H9 (cell line): ENCODE measurements at regions not wholly inside any gene's neighbourhood (a gene's known extent, or its start where the extent isn't known, plus 50 kb on each side); places are given as distances from the start of the nearest gene placed in this dataset.

Experiments
- DNase-seq: peaks from one replicate; pipeline ENCODE4 v3.0.0-alpha.2; 2017
- H2AFZ ChIP-seq: one replicate; pipeline ENCODE4 v1.6.1; 2013; ENCODE audit warnings: mild to moderate bottlenecking, low read length, control low read depth, moderate library complexity
- H2AK5ac ChIP-seq: 2 replicates; pipeline ENCODE4 v1.6.1; 2013; ENCODE audit warnings: low read length, control low read depth, mixed read lengths; ENCODE audit not compliant: insufficient read length
- H2BK120ac ChIP-seq: one replicate; pipeline ENCODE4 v1.6.1; 2013; ENCODE audit warnings: low read depth, mild to moderate bottlenecking, low read length, control low read depth, inconsistent platforms; ENCODE audit not compliant: poor library complexity, severe bottlenecking
- H2BK12ac ChIP-seq: 2 replicates; pipeline ENCODE4 v1.6.1; 2013; ENCODE audit warnings: low read length, control low read depth, mixed read lengths, low read depth; ENCODE audit not compliant: insufficient read length
- H2BK15ac ChIP-seq: 2 replicates; pipeline ENCODE4 v1.6.1; 2013; ENCODE audit warnings: low read depth, low read length, control low read depth
- H2BK20ac ChIP-seq: one replicate; pipeline ENCODE4 v1.6.1; 2013; ENCODE audit warnings: low read depth, mild to moderate bottlenecking, low read length, control low read depth, inconsistent platforms; ENCODE audit not compliant: poor library complexity, severe bottlenecking
- H2BK5ac ChIP-seq: 2 replicates; pipeline ENCODE4 v1.6.1; 2013; ENCODE audit warnings: low read length, control low read depth, mixed read lengths; ENCODE audit not compliant: insufficient read length
- H3K14ac ChIP-seq: 2 replicates; pipeline ENCODE4 v1.6.1; 2013; ENCODE audit warnings: low read length, control low read depth; ENCODE audit not compliant: insufficient read depth
- H3K18ac ChIP-seq: 2 replicates; pipeline ENCODE4 v1.6.1; 2013; ENCODE audit warnings: low read depth, mild to moderate bottlenecking, mixed read lengths, low read length, control low read depth; ENCODE audit not compliant: insufficient read length
- H3K23ac ChIP-seq: 2 replicates; pipeline ENCODE4 v1.6.1; 2013; ENCODE audit warnings: low read length, control low read depth, mixed read lengths, low read depth; ENCODE audit not compliant: insufficient read length
- H3K23me2 ChIP-seq: 2 replicates; pipeline ENCODE4 v1.6.1; 2013; ENCODE audit warnings: low read depth, mild to moderate bottlenecking, mixed read lengths, low read length, control low read depth; ENCODE audit not compliant: insufficient read length, poor library complexity, severe bottlenecking
- H3K27ac ChIP-seq: 2 replicates; pipeline ENCODE4 v1.5.1; 2013; ENCODE audit warnings: low read length, control low read depth, mixed read lengths, low read depth; ENCODE audit not compliant: insufficient read length
- H3K27me3 ChIP-seq: 2 replicates; pipeline ENCODE4 v1.6.1; 2013; ENCODE audit warnings: low read length, control low read depth, inconsistent platforms; ENCODE audit not compliant: insufficient read depth
- H3K4ac ChIP-seq: 2 replicates; pipeline ENCODE4 v1.6.1; 2013; ENCODE audit warnings: low read depth, mild to moderate bottlenecking, control low read depth, inconsistent platforms, low read length, moderate library complexity
- H3K4me1 ChIP-seq: 2 replicates; pipeline ENCODE4 v1.6.1; 2013; ENCODE audit warnings: low read length, control low read depth, inconsistent platforms; ENCODE audit not compliant: insufficient read depth
- H3K4me2 ChIP-seq: 2 replicates; pipeline ENCODE4 v1.6.1; 2013; ENCODE audit warnings: low read length, control low read depth, mixed read lengths; ENCODE audit not compliant: insufficient read length, insufficient read depth
- H3K56ac ChIP-seq: 2 replicates; pipeline ENCODE4 v1.6.1; 2013; ENCODE audit warnings: low read depth, mild to moderate bottlenecking, mixed read lengths, low read length, control low read depth; ENCODE audit not compliant: insufficient read length
- H3K79me1 ChIP-seq: 2 replicates; pipeline ENCODE4 v1.6.1; 2013; ENCODE audit warnings: low read depth, mild to moderate bottlenecking, moderate library complexity, low read length, control low read depth, inconsistent platforms; ENCODE audit not compliant: insufficient read depth, poor library complexity, severe bottlenecking
- H3K79me2 ChIP-seq: 2 replicates; pipeline ENCODE4 v1.6.1; 2013; ENCODE audit warnings: low read length, control low read depth, inconsistent platforms; ENCODE audit not compliant: insufficient read depth
- H3K9ac ChIP-seq: 2 replicates; pipeline ENCODE4 v1.6.1; 2013; ENCODE audit warnings: low read length, control low read depth, mixed read lengths; ENCODE audit not compliant: insufficient read length; ENCODE audit errors: extremely low read depth
- H3K9me3 ChIP-seq: one replicate; pipeline ENCODE4 v1.6.1; 2013; ENCODE audit warnings: low read depth, low read length, inconsistent platforms; ENCODE audit not compliant: control insufficient read depth
- H3T11ph ChIP-seq: one replicate; pipeline ENCODE4 v1.6.1; 2013; ENCODE audit warnings: mild to moderate bottlenecking, low read length, control low read depth, inconsistent platforms
- H4K20me1 ChIP-seq: one replicate; pipeline ENCODE4 v1.6.1; 2013; ENCODE audit not compliant: control insufficient read depth, insufficient read length, insufficient read depth
- H4K5ac ChIP-seq: 2 replicates; pipeline ENCODE4 v1.6.1; 2013; ENCODE audit warnings: low read depth, mild to moderate bottlenecking, mixed read lengths, low read length, control low read depth; ENCODE audit not compliant: insufficient read length
- H4K8ac ChIP-seq: replicated peaks from 2 replicates; pipeline ENCODE4 v1.6.1; 2013; ENCODE audit warnings: low read length, control low read depth, mixed read lengths, low read depth; ENCODE audit not compliant: insufficient read length
- H4K91ac ChIP-seq: 2 replicates; pipeline ENCODE4 v1.6.1; 2013; ENCODE audit warnings: low read depth, mild to moderate bottlenecking, moderate library complexity, mixed read lengths, low read length, control low read depth; ENCODE audit not compliant: insufficient read length
- H3K27ac Mint-ChIP-seq, 3 experiments: 2 replicates in 2 of 3; 3 replicates in 1 of 3; pipeline ENCODE4 v1.8.0; 2020 to 2021; ENCODE audit warnings: mixed read lengths in 3 of 3, mild to moderate bottlenecking in 1 of 3, moderate library complexity in 1 of 3
- H3K27me3 Mint-ChIP-seq: 2 replicates; pipeline ENCODE4 v1.8.0; 2021; ENCODE audit warnings: low read depth, mild to moderate bottlenecking, moderate library complexity, mixed read lengths
- H3K36me3 Mint-ChIP-seq, 3 experiments: 2 replicates in 2 of 3; 3 replicates in 1 of 3; pipeline ENCODE4 v1.8.0; 2020 to 2021; ENCODE audit warnings: low read depth in 3 of 3, mixed read lengths in 3 of 3; ENCODE audit not compliant: insufficient read depth in 1 of 3
- H3K4me1 Mint-ChIP-seq, 2 experiments: 2 replicates each; pipeline ENCODE4 v1.8.0; 2020; ENCODE audit warnings: mixed read lengths in 2 of 2
- H3K4me3 Mint-ChIP-seq, 2 experiments: 2 replicates in 1 of 2; 3 replicates in 1 of 2; pipeline ENCODE4 v1.8.0; 2020 to 2021; ENCODE audit warnings: mild to moderate bottlenecking in 2 of 2, mixed read lengths in 2 of 2, moderate library complexity in 1 of 2
- H3K9me3 Mint-ChIP-seq, 2 experiments: 2 replicates in 1 of 2; 3 replicates in 1 of 2; pipeline ENCODE4 v1.8.0; 2020; ENCODE audit warnings: mild to moderate bottlenecking in 2 of 2, mixed read lengths in 2 of 2, moderate library complexity in 1 of 2
- CTCF ChIP-seq: fragments of 200-600 bp; sonication (generic); conservative IDR thresholded peaks from 3 replicates; pipeline ENCODE4 v1.8.0; 2021; ENCODE audit warnings: antibody characterized with exemption, mild to moderate bottlenecking
- WGBS: extraction: QIAGEN DNeasy Blood & Tissue Kit; methylation state at CpG from one replicate; pipeline ENCODE4 v1.1.7; 2013; ENCODE audit warnings: missing lambda C conversion rate, low lambda C conversion rate, mixed read lengths; ENCODE audit not compliant: insufficient read length; ENCODE audit errors: extremely low coverage; 5-methylcytosine and 5-hydroxymethylcytosine counted together

- no peak overlapping the region for H4K91ac ChIP-seq
Measured at GRCh38 chr5:156124708-156125107, 202.3 kb upstream of the SGCD start.

More at GRCh38 chr5:156124708-156125107, 202.3 kb upstream of the SGCD start:
- Histone ChIP-seq H3K4me1 (no peaks in the 10 kb centered on the region), H3K27me3 (no peaks in the 10 kb centered on the region), H3T11ph (no peak overlapping the region), H3K56ac (no peak overlapping the region), H3K79me2 (no peaks in the 10 kb centered on the region), H2BK20ac (no peak overlapping the region), H3K9me3 (no peaks in the 10 kb centered on the region), H2BK15ac (no peak overlapping the region), H2BK120ac (no peak overlapping the region), H2BK5ac (no peak overlapping the region), H3K14ac (no peak overlapping the region), H4K20me1 (no peaks in the 10 kb centered on the region), H2AFZ (no peak overlapping the region), H3K9ac (no peak overlapping the region), H3K23ac (no peak overlapping the region), H2AK5ac (no peak overlapping the region), H4K5ac (no peak overlapping the region), H2BK12ac (no peak overlapping the region), H3K27ac (no peak overlapping the region), H3K79me1 (no peaks in the 10 kb centered on the region), H3K4me2 (no peak overlapping the region), H4K8ac (no peak overlapping the region), H3K23me2 (no peaks in the 10 kb centered on the region), H3K18ac (no peak overlapping the region), H3K4ac (no peak overlapping the region)
- Mint-ChIP-seq H3K36me3 (no peaks in the 10 kb centered on the region), H3K9me3 (no peaks in the 10 kb centered on the region; a peak in 1 of 5 replicates), H3K4me3 (no peak overlapping the region), H3K27me3 (no peaks in the 10 kb centered on the region), H3K4me1 (no peaks in the 10 kb centered on the region), H3K27ac (no peak overlapping the region)
- DNase-seq = no peak
- no peak for TF ChIP-seq CTCF
- no CpG with 5 or more reads among the region's 1 CpG for WGBS
